IPS-20b (cell line): ENCODE measurements at regions not wholly inside any gene's neighbourhood (a gene's known extent, or its start where the extent isn't known, plus 50 kb on each side); places are given as distances from the start of the nearest gene placed in this dataset.

Experiments
- H3K27ac ChIP-seq: one replicate; pipeline ENCODE4 v1.5.1; 2013; ENCODE audit warnings: low read length
- H3K27me3 ChIP-seq: 2 replicates; pipeline ENCODE4 v1.6.1; 2013; ENCODE audit warnings: mild to moderate bottlenecking, low read length, inconsistent platforms; ENCODE audit not compliant: insufficient read depth
- H3K36me3 ChIP-seq: 2 replicates; pipeline ENCODE4 v1.6.1; 2013; ENCODE audit warnings: low read depth, mild to moderate bottlenecking, inconsistent platforms, low read length, moderate library complexity; ENCODE audit not compliant: insufficient read depth
- H3K4me1 ChIP-seq: 2 replicates; pipeline ENCODE4 v1.6.1; 2013; ENCODE audit warnings: mild to moderate bottlenecking, control low read depth, inconsistent platforms, low read length, moderate library complexity; ENCODE audit not compliant: insufficient read depth
- H3K4me3 ChIP-seq: 2 replicates; pipeline ENCODE4 v1.5.1; 2013; ENCODE audit warnings: mild to moderate bottlenecking, low read length, inconsistent platforms
- H3K9ac ChIP-seq: 2 replicates; pipeline ENCODE4 v1.6.1; 2013; ENCODE audit warnings: low read depth, mild to moderate bottlenecking, inconsistent platforms, low read length, moderate library complexity
- H3K9me3 ChIP-seq: 2 replicates; pipeline ENCODE4 v1.6.1; 2013; ENCODE audit warnings: mild to moderate bottlenecking, low read depth, low read length, inconsistent platforms; ENCODE audit not compliant: insufficient read depth

DNA sequence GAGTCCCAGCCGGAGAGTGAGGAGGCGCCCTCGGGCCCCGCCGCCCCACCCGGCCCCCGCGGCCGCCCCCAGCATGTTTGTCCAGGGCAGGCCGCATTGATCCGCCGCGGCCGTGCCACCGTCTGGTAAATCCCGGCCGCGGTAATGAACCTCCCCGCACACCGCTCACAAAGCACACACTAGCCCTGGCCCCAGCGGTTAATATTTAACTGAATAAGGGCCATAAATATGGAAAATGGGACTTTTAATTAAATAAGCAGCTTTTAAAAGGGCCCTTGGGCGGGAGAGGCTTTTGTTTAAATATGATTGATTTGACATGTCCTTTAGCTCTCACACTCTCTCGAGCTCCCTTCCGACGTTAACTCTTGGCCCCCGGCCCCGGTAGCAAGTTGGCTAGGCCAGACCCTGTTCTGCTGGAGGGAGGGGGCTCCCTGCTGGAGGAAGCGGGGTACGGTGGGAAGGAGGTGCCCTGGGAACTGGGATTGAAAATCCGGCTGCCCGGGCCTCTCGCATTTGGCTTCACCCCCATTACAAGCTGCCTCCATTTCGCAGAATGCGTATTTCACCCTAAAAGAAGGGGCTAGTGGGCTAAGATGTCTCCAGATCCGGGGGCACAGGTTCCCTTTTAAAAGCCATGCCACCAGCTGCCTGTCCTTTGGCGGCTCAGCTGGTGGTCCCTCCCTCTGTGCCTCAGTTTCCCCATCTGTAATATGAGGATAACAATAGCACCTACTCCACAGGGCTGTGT lies 199.8 kb downstream of the RBM19 start:
- no peak overlapping the region for H3K27ac ChIP-seq

GRCh38 chr12:113764661-113765060 lies 201.5 kb downstream of the RBM19 start:
- H3K4me3 ChIP-seq, result no peak overlapping the region
- peaks cover 7% of the 10 kb centered on the region for H3K27me3 ChIP-seq
- no peaks in the 10 kb centered on the region for H3K9me3 ChIP-seq
- no peak overlapping the region for H3K27ac ChIP-seq
- peaks cover 4% of the 10 kb centered on the region for H3K4me1 ChIP-seq
- H3K9ac ChIP-seq, result no peak overlapping the region
- no peaks in the 10 kb centered on the region for H3K36me3 ChIP-seq

More for the DNA sequence above, 199.8 kb downstream of the RBM19 start:
- H3K9me3 ChIP-seq, result no peaks in the 10 kb centered on the region
- H3K27me3 ChIP-seq, result peaks cover 7% of the 10 kb centered on the region
- H3K4me1 ChIP-seq, result peaks cover 4% of the 10 kb centered on the region
- H3K9ac ChIP-seq, result no peak overlapping the region
- H3K4me3 ChIP-seq, result no peak overlapping the region
- no peaks in the 10 kb centered on the region for H3K36me3 ChIP-seq

DNA sequence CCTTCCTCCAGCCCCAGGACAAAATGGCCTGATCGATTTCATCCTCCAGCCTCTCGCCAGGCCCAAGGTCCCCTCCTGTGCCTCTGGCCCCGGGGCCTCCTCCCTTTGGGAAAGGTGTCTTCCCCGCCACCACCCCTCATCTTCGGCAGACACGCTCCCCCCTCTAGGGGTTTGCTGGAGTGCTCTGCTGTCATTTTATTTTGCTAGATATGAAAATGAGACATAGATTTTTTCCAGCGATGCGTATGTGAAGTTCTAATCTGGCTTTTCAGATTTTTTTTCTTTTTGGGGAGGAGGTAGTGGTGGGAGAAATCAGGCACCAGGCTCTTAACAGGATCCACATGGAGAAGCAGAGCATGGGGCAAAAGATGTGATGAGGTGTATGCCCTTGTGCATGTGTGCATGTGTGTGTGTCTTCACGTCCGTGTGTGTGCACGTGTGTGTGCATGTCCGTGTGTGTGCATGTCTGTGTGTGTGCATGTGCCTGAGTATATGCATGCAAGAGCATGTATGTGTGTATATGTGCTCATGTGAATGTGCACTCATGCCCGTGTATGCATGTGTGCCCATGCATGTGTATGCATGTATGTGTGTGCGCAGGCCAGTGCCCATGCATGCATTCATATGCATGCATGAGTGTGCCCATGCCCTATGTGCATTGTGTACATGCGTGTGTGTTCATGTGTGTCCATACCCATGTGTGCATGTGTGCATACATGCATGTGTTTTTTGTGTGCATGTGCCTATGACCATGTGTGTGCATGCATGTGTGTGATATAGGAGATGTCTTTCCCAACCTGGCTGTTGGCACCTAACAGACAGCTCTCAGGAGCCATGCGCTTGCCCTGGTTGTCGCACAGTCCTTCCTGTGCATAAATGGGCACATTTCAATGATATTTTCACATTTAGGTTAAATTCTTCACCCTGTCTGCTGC lies 203.0 kb downstream of the RBM19 start:
- peaks cover 4% of the 10 kb centered on the region for H3K4me1 ChIP-seq
- peaks cover 7% of the 10 kb centered on the region for H3K27me3 ChIP-seq

GRCh38 chr12:113762155-113762881 lies 203.8 kb downstream of the RBM19 start:
- Histone ChIP-seq H3K4me3 (no peak overlapping the region), H3K9me3 (no peaks in the 10 kb centered on the region), H3K27me3 (peaks cover 7% of the 10 kb centered on the region), H3K9ac (no peak overlapping the region), H3K36me3 (no peaks in the 10 kb centered on the region), H3K27ac (no peak overlapping the region), H3K4me1 (peaks cover 4% of the 10 kb centered on the region)

More for the DNA sequence above, 203.0 kb downstream of the RBM19 start:
- Histone ChIP-seq H3K9me3 (no peaks in the 10 kb centered on the region), H3K27ac (no peak overlapping the region), H3K4me3 (no peak overlapping the region), H3K36me3 (no peaks in the 10 kb centered on the region), H3K9ac (no peak overlapping the region)

DNA sequence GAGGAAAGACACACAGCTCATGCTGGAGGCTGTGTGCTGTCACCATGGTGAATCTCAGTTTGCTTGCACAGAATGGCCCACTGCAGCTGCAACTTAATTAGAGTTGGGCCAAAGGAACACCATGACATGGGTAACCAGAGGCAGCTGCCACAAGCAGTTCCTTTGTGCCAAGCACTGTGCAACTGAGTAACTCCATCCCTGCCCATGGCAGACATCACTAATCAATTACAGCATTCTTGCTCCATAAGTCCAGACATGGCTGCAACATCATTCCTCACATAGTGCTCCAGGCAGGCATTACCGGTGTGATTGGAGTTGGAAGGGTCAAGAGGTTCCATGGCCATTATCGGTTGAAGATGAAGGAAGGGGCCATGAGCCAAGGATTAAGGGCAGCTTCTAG lies 207.0 kb downstream of the RBM19 start:
- no peaks in the 10 kb centered on the region for H3K9me3 ChIP-seq
- H3K4me3 ChIP-seq, result no peak overlapping the region
- no peak overlapping the region for H3K9ac ChIP-seq
- H3K4me1 ChIP-seq, result peaks cover 4% of the 10 kb centered on the region; the same call in 1 of the 2 replicates
- no peak overlapping the region for H3K27ac ChIP-seq
- no peaks in the 10 kb centered on the region; the same call in 1 of the 2 replicates for H3K27me3 ChIP-seq
- no peaks in the 10 kb centered on the region for H3K36me3 ChIP-seq

DNA sequence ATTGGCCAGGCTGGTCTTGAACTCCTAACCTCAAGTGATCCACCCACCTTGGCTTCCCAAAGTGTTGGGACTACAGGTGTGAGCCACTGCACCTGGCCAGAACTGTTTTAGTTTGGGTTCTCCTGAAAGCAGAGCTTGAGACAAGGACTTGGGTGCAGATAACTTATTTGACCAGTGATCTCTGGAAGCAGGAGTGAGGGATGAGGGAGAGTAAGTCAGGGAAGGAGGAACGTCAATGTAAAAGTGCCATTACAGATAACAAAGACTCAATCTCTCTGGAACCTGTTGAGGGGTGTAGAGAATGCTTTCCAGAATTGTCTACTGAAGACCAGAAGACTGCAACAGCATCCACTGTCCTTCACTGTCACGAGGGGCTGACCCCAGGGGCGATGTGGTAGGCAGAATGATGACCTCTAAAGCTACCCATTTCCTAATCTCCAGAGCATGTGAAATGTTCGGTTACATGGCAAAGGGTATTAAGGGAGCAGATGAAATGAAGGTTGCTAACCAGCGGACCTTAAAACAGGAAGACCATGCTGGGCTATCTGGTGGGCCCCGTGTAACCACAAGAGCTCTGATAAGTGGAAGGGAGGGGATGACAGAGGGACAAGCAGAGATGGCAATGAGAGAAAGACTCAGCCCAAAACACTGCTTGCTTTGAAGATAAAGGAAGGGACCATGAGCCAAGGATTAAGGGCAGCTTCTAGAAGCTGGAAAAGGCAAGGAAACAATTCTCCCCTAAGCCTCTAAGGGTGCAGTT lies 207.8 kb downstream of the RBM19 start:
- H3K27me3 ChIP-seq, result no peaks in the 10 kb centered on the region; the same call in 1 of the 2 replicates

GRCh38 chr12:113757221-113758002 lies 208.7 kb downstream of the RBM19 start:
- Histone ChIP-seq H3K27me3 (no peaks in the 10 kb centered on the region; the same call in 1 of the 2 replicates), H3K4me3 (no peak overlapping the region)

More for the DNA sequence above, 207.8 kb downstream of the RBM19 start:
- peaks cover 4% of the 10 kb centered on the region; the same call in 1 of the 2 replicates for H3K4me1 ChIP-seq
- no peaks in the 10 kb centered on the region for H3K9me3 ChIP-seq
- no peak overlapping the region for H3K4me3 ChIP-seq
- no peak overlapping the region for H3K27ac ChIP-seq
- no peaks in the 10 kb centered on the region for H3K36me3 ChIP-seq
- H3K9ac ChIP-seq, result no peak overlapping the region

GRCh38 chr12:113756609-113757008 lies 209.5 kb downstream of the RBM19 start:
- H3K4me1 ChIP-seq, result no peaks in the 10 kb centered on the region
- no peak overlapping the region for H3K27ac ChIP-seq
- H3K4me3 ChIP-seq, result no peak overlapping the region

More at GRCh38 chr12:113757221-113758002, 208.7 kb downstream of the RBM19 start:
- Histone ChIP-seq H3K9ac (no peak overlapping the region), H3K9me3 (no peaks in the 10 kb centered on the region), H3K4me1 (no peaks in the 10 kb centered on the region; the same call in 1 of the 2 replicates), H3K27ac (no peak overlapping the region), H3K36me3 (no peaks in the 10 kb centered on the region)

DNA sequence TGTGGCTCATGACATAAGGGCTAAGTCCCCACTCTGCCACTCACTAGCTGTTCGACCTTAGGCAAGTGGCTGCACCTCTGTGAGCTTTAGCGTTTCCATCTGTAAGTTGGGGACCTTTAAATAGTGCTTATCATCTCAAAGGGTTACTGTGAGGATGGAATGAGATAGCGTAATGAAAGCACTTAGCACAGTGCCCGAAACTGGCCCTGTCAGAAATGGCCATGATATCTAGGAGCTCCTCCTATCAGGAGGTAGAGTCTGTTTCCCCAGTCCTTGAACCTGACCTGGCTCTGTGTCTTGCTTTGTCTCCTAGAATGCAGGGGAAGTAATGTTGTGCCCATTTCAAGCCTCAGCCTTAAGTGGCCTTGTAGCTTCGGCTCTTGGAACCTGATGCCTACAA lies 211.0 kb downstream of the RBM19 start:
- Histone ChIP-seq H3K9ac (no peak overlapping the region), H3K9me3 (peaks cover 5% of the 10 kb centered on the region; the same call in 1 of the 2 replicates), H3K27me3 (no peaks in the 10 kb centered on the region; the same call in 1 of the 2 replicates), H3K36me3 (no peaks in the 10 kb centered on the region), H3K4me3 (no peak overlapping the region), H3K27ac (no peak overlapping the region), H3K4me1 (no peaks in the 10 kb centered on the region)

More at GRCh38 chr12:113756609-113757008, 209.5 kb downstream of the RBM19 start:
- peaks cover 4% of the 10 kb centered on the region; the same call in 1 of the 2 replicates for H3K9me3 ChIP-seq
- H3K27me3 ChIP-seq, result no peaks in the 10 kb centered on the region; the same call in 1 of the 2 replicates
- no peaks in the 10 kb centered on the region for H3K36me3 ChIP-seq
- H3K9ac ChIP-seq, result no peak overlapping the region

DNA sequence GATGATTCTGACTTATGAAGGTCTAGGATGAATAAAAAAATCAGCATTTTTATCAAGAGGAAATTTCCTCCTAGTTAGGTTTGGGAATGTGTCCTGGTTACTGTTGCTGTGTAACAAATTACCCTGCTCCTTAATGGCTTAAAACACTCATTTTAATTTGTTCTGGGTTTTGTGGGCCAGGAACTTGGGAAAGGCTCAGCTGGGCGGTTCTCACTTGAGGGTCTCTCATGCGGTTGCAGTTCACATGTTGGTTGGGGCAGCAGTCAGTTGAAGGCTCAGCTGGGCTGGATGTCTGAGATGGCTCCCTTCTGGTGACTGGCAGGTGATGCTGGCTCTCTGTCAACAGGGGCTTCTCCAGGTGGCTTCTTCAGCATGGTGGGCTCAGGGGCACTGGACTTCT lies 214.6 kb downstream of the RBM19 start:
- Histone ChIP-seq H3K36me3 (no peaks in the 10 kb centered on the region), H3K27me3 (peaks cover 29% of the 10 kb centered on the region), H3K9ac (no peak overlapping the region), H3K4me3 (no peak overlapping the region), H3K9me3 (peaks cover 5% of the 10 kb centered on the region; the same call in 1 of the 2 replicates), H3K4me1 (no peaks in the 10 kb centered on the region), H3K27ac (no peak overlapping the region)
